ENCODE measurements at regions not wholly inside any gene's neighbourhood (a gene's known extent, or its start where the extent isn't known, plus 50 kb on each side); places are given as distances from the start of the nearest gene placed in this dataset.
"Not testable (repeated sequence)": the region's sequence is repeated elsewhere in the genome, so short reads cannot be mapped to it uniquely, and the experiment has no call there.

GRCh38 chr10:38209332-38209731, 115.2 kb downstream of the ZNF37A start:
- DNase-seq: no peak

- DNase-seq: not testable (repeated sequence)
Measured at GRCh38 chr10:38209748-38210147, 115.6 kb downstream of the ZNF37A start.

GRCh38 chr10:38212460-38212859, 118.3 kb downstream of the ZNF37A start:
- no peak for DNase-seq

GRCh38 chr10:38226385-38226784, 132.2 kb downstream of the ZNF37A start:
- no peak for DNase-seq

DNA sequence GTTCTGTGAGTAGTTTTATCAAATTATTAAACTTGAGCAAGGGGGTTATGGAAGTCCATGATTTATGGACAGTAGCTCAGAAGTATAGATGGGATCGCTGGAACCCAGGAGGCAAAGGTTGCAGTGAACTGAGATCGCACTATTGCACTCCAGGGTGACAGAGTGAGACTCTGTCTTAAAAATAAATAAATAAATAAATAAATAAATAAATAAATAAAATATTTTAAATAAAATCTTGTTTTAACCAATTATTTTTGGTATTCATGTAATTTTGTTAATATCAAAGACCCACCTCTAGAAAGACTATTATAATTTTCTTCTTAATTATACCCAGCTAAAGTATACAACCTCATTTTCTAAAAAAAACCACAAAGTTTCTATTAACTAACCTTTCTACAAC, 134.3 kb downstream of the ZNF37A start:
- DNase-seq: no peak

- not testable (repeated sequence) for DNase-seq
Measured at GRCh38 chr10:38238479-38238878, 144.3 kb downstream of the ZNF37A start.

GRCh38 chr10:38242061-38242649, 148.0 kb downstream of the ZNF37A start:
- DNase-seq: not testable (repeated sequence)

- DNase-seq: not testable (repeated sequence)
Measured at GRCh38 chr10:38248113-38248512, 154.0 kb downstream of the ZNF37A start.

- DNase-seq: not testable (repeated sequence)
Measured at GRCh38 chr10:38252551-38252950, 158.4 kb downstream of the ZNF37A start.

DNA sequence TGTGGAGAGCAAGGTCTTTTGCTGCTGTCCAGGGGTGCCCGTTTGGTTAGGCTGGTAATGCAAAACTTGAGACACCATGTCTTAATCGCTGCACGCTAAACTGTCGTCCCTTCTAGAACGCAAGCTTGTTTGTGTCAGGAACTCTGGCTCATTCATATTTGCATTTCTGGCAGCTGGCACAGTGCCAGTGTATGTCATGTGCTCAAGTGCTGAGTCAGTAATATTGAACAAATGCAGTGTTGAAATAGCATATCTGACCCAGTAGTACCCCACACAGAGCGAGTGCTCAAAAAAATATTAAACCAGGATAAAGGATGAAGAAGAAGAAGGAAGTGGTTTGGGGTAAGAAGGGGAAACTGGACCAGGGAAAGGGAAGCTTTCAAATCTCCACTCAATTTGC, 173.4 kb downstream of the ZNF37A start:
- not testable (repeated sequence) for DNase-seq

GRCh38 chr10:38271031-38271430, 176.9 kb downstream of the ZNF37A start:
- DNase-seq: not testable (repeated sequence)

- not testable (repeated sequence) for DNase-seq
Measured at GRCh38 chr10:38274879-38275278, 180.7 kb downstream of the ZNF37A start.

GRCh38 chr10:38292560-38292959, 198.4 kb downstream of the ZNF37A start:
- DNase-seq: not testable (repeated sequence)

GRCh38 chr10:38310111-38310510, 216.0 kb downstream of the ZNF37A start:
- not testable (repeated sequence) for DNase-seq

DNA sequence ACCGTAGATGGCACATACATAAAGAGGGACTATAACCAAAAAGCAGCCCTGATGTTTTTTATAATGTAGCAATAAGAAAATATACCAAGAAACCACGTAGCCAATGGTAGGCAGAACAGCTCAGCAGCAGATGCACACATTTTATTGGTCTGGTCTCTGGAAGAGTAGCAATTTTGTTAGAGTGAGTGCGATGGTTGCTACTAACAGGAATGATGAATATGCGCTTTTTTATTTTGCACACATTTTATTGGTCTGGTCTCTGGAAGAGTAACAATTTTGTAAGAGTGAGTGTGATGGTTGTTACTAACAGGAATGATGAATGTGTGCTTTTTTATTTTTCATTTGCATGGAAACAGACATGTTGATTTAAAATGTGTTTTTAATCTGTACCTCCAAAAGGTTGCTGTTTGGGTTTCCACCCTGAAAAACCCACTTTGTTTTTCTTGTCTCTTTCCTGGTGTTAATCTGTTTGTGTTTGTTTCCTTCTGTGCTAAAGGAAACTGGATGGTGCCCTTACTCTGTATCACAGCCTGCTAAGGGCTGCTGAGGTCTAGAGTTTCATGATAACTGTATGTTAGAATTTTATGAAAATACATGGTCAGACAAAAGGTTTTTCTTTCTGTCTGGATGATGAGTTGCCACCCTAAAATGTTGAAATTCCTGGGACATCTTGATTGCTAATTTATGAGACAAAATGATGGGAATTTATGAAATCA, 221.1 kb downstream of the ZNF37A start:
- DNase-seq: not testable (repeated sequence)

- DNase-seq: not testable (repeated sequence)
Measured at GRCh38 chr10:38321393-38321792, 227.3 kb downstream of the ZNF37A start.

GRCh38 chr10:38330306-38330705, 236.2 kb downstream of the ZNF37A start:
- DNase-seq: not testable (repeated sequence)

GRCh38 chr10:38331106-38331505, 237.0 kb downstream of the ZNF37A start:
- DNase-seq: not testable (repeated sequence)

DNA sequence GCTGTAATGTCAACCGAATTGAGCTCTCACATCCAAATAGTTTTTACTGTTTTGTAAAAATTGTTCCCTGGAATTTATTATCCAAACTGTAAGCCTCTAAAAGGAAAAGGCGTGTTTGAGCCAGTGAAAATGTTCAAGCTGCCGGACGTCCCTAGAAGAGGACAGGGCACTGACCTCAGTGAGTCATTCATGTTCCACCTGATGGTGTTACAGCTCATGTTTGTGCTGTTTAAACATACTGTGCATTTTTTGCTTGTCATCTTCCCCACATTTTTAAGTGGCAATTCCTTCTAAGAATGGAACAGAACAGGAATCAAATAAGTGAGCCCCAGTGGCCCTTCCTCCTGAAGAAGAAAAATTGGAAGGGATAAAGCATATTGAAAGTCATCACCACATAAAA, 239.6 kb downstream of the ZNF37A start:
- DNase-seq: not testable (repeated sequence)

- DNase-seq: not testable (repeated sequence)
Measured at GRCh38 chr10:38350645-38351044, 256.5 kb downstream of the ZNF37A start.

- not testable (repeated sequence) for DNase-seq
Measured at GRCh38 chr10:38354410-38354809, 260.3 kb downstream of the ZNF37A start.

- DNase-seq: peak; percentile 70
Measured at GRCh38 chr10:38355911-38356526, 261.9 kb downstream of the ZNF37A start.

- not testable (repeated sequence) for DNase-seq
Measured at GRCh38 chr10:38356527-38356926, 262.4 kb downstream of the ZNF37A start.

DNA sequence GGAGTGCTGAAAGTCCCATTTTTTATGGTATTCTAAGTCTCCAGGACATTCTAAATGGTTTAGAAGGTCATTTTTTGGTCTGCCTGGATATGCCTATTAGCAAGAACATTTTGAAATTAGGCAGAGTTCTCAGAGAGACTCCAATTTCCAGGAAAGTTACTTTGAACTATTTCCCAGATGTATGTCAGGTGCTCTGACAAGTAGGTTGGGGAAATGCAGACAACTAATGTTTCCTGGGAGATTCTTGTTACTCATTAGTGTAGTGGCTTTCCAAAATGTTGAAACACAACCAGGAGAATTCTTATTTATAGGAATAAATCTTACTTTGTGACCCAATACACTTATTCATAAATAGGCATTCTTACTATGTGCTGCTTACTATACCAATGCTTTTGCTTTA, 268.4 kb downstream of the ZNF37A start:
- not testable (repeated sequence) for DNase-seq

All from stimulated activated naive CD4-positive, alpha-beta T cell treated with Interleukin-2 at 50 U/mL for 16 hours (primary cell).